ENCODE measurements at regions not wholly inside any gene's neighbourhood (a gene's known extent, or its start where the extent isn't known, plus 50 kb on each side); places are given as distances from the start of the nearest gene placed in this dataset.

DNA sequence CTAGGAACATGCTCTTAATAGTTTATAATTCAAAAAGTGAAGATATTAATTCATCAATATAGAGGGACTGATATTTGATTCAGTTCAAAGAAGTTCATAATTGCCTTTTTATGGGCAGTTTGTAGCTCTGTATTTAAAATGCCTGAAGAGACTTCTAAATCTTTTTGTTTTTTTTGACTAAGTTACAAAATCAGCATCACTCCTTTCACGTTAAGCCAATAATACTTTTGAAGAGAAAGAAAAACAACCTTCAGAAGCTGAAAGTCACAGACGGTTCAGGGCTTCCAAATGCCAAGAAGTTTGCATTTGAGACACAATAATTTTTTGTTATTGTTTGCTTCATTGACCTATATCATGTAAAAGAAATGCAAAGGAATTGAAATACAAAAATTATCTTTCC lies 394.6 kb upstream of the NR2F2 start:
- TF ChIP-seq, protein P1, sequence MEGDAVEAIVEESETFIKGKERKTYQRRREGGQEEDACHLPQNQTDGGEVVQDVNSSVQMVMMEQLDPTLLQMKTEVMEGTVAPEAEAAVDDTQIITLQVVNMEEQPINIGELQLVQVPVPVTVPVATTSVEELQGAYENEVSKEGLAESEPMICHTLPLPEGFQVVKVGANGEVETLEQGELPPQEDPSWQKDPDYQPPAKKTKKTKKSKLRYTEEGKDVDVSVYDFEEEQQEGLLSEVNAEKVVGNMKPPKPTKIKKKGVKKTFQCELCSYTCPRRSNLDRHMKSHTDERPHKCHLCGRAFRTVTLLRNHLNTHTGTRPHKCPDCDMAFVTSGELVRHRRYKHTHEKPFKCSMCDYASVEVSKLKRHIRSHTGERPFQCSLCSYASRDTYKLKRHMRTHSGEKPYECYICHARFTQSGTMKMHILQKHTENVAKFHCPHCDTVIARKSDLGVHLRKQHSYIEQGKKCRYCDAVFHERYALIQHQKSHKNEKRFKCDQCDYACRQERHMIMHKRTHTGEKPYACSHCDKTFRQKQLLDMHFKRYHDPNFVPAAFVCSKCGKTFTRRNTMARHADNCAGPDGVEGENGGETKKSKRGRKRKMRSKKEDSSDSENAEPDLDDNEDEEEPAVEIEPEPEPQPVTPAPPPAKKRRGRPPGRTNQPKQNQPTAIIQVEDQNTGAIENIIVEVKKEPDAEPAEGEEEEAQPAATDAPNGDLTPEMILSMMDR (IDR thresholded peaks at IDR 0.05), result no peak
- TF ChIP-seq ZFX (IDR thresholded peaks at IDR 0.05; ENCODE audit: borderline replicate concordance), result no peak
- H3K27ac ChIP-seq, result no peak overlapping the region

DNA sequence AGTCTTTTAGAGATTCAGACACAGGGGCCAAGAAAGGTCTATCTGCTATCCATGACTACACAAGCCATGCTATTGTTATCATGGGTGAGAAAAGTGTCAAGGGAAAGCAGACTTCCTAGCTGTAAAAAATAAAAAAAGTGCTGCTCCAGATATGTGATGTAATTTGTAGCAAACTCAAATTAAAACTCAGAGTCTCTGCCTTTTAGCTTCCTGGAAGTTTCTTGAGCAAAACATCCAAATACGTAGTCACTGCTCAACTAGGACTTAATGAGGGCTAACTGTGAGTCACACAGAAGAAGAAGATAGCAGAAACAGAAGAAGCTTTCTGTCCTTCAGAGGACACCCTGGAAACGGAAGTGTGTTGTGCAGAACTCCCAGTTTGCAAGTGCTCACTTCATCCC lies 393.4 kb upstream of the NR2F2 start:
- no peak overlapping the region for H3K27ac ChIP-seq
- TF ChIP-seq, protein P1 (IDR thresholded peaks at IDR 0.05), result no peak

DNA sequence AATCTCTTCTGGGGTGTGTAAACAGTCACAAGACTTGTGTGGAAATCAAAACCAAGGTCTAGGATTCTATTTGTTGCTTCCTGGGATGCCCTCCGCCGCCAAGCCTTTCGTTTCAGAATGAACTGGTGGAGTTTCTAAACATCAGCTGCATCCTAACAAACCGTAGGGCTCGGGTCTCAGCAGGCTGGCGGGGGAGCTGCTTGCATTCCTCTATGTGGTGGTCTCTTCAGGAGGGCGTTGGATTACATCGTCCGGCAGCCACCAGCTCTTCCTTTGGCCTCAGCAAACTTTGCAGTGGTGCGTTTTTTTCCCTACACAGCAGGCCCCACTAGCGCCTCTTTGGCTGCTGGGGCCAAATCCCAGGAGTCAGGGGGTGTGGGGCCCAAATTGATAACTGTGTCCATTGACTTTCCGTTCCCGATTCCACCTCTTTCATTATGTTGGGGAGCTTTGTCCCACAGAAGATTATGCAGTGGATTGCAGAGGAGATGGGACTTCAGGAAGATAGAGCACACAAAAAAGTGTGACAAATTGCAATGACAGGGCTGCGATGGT lies 390.0 kb upstream of the NR2F2 start:
- H3K27ac ChIP-seq, result no peak overlapping the region

DNA sequence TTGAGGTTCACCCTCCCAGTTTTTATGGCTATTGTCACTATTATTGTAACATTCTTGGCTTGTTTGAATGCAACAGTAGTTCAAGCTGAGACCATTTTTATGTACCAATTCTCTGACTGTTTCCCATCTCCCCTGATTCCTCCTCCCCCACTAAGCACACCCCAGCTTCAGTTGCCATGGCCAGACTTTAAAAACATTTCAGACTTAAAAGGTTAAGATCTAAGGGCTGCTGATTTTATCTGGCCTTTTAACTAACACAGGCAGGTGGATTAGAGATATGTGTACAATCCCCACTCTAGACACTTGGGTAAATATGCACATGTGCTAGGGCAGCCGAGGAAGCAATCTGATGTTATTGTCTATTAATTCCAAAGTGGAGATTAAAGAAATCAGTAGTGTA lies 386.3 kb upstream of the NR2F2 start:
- no peak overlapping the region for H3K27ac ChIP-seq
- no peak for TF ChIP-seq ZFX (IDR thresholded peaks at IDR 0.05; ENCODE audit: borderline replicate concordance)
- TF ChIP-seq, protein P1 (IDR thresholded peaks at IDR 0.05), result no peak

More for the DNA sequence above, 390.0 kb upstream of the NR2F2 start:
- TF ChIP-seq ZFX (IDR thresholded peaks at IDR 0.05; ENCODE audit: borderline replicate concordance), result no peak
- TF ChIP-seq, protein P1 (IDR thresholded peaks at IDR 0.05), result no peak

DNA sequence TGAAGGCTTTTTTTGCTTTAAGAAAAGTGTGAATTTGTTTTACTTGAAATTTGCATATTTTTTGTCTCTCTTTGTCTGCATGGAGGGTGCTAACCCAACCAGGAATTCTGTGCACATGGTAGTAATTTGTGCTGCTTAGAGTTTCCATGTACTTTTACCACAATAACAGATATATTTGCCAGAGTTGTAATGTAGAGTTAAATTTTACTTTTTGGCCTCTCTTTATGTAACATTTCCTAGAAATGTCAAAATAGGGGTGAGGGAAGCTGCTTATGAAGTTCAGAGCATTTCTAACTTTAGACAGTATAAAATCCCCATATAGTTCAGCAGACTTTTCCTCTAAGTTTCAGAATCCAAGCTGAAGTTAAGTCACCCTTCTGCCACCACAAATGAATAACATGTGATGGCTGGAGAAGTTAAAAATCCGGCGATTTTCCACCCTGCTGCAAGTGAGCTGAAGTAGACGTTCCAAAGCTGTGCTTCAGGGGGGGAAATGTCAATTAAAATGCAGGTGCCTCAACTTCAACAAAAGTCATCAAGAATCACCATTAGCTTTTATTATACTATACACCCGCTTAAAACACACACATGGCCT lies 385.7 kb upstream of the NR2F2 start:
- H3K27ac ChIP-seq, result no peak overlapping the region
- TF ChIP-seq ZFX (IDR thresholded peaks at IDR 0.05; ENCODE audit: borderline replicate concordance), result no peak
- TF ChIP-seq, protein P1 (IDR thresholded peaks at IDR 0.05), result no peak

DNA sequence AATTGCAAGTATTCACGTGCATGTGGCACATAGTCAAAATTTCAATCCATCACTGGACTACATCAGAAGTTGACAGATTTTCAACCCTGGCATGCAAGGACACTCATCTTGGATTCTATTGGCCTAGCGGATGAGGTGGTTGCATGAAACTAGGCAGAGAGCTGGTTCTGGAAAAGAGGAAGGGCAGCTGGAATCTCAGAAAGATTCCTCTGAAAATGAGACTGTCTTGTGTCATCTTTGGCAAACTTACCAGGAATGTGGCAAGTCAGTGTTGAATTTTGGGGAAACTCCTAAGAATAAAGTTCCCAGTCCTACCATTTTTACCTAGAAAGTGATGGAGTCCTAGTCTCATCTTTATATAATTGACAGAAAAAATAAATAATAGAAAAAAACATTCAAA lies 384.3 kb upstream of the NR2F2 start:
- H3K27ac ChIP-seq, result no peak overlapping the region
- TF ChIP-seq, protein P1 (IDR thresholded peaks at IDR 0.05), result no peak
- no peak for TF ChIP-seq ZFX (IDR thresholded peaks at IDR 0.05; ENCODE audit: borderline replicate concordance)

DNA sequence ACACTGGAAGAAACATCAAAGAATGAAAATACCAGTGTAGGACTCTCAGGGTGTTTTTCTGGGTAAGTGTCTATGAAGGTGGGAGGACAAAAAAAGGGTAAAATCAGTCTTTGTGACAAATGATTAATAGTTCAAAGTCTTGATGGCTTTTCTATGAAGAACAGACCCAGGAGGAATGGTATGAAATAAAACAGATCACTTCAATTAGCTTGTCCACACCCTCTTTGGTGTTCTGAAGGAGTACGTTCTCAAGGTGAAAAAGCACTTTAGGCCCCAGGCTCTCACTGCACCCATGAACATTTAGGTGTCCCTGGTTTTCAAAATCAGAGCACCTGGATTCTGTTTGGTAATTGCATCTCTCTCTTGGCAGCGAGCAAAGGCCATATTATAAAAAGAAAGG lies 383.6 kb upstream of the NR2F2 start:
- no peak for TF ChIP-seq ZFX (IDR thresholded peaks at IDR 0.05; ENCODE audit: borderline replicate concordance)
- TF ChIP-seq, protein P1 (IDR thresholded peaks at IDR 0.05), result no peak

More for the DNA sequence above, 383.6 kb upstream of the NR2F2 start:
- no peak overlapping the region for H3K27ac ChIP-seq

All from 22Rv1 (cell line).